CD14-positive monocyte (primary cell): ENCODE measurements at regions not wholly inside any gene's neighbourhood (a gene's known extent, or its start where the extent isn't known, plus 50 kb on each side); places are given as distances from the start of the nearest gene placed in this dataset.

Source experiments
- DNase-seq, 3 donors: peaks; one replicate each; pipeline ENCODE4 v3.0.0-alpha.2; 2011 to 2022
- H2AFZ ChIP-seq: 2 replicates; pipeline ENCODE4 v1.6.0; 2012; ENCODE audit warnings: mild to moderate bottlenecking, low read depth, low read length, inconsistent platforms; ENCODE audit not compliant: insufficient read depth, poor library complexity, severe bottlenecking
- H3K27ac ChIP-seq, 2 donors: 1 replicate in 1 of 2; 2 replicates in 1 of 2; pipeline ENCODE4 v1.5.1; 2012 to 2013; ENCODE audit warnings: low read length in 2 of 2, control low read depth in 1 of 2, inconsistent platforms in 1 of 2, low read depth in 1 of 2, mild to moderate bottlenecking in 1 of 2
- H3K27me3 ChIP-seq, 2 donors: one replicate each; pipeline versions ENCODE4 v1.6.0 to v1.6.1; 2011 to 2013; ENCODE audit warnings: low read length in 2 of 2; ENCODE audit not compliant: control insufficient read depth in 2 of 2, insufficient read depth in 2 of 2
- H3K36me3 ChIP-seq, 2 donors: replicated peaks in 1 of 2; 1 replicate in 1 of 2; 2 replicates in 1 of 2; pipeline versions ENCODE4 v1.5.1 to v1.6.1; 2012 to 2013; ENCODE audit warnings: low read length in 2 of 2, control low read depth in 1 of 2, inconsistent platforms in 1 of 2, mild to moderate bottlenecking in 1 of 2; ENCODE audit not compliant: insufficient read depth in 2 of 2, control insufficient read depth in 1 of 2
- H3K4me1 ChIP-seq, 2 donors: 1 replicate in 1 of 2; 2 replicates in 1 of 2; pipeline versions ENCODE4 v1.5.1 to v1.6.1; 2012 to 2013; ENCODE audit warnings: low read length in 2 of 2, control low read depth in 1 of 2, inconsistent platforms in 1 of 2, mild to moderate bottlenecking in 1 of 2, moderate library complexity in 1 of 2; ENCODE audit not compliant: insufficient read depth in 2 of 2, control insufficient read depth in 1 of 2
- H3K4me2 ChIP-seq: replicated peaks from 2 replicates; pipeline ENCODE3; 2012; ENCODE audit warnings: low read length, moderate library complexity, mild to moderate bottlenecking; ENCODE audit not compliant: poor library complexity, severe bottlenecking; ENCODE audit errors: extremely low read depth
- H3K4me3 ChIP-seq, 3 experiments: fragments of 200-600 bp in 1 of 3; sonication (generic) in 1 of 3; replicated peaks in 1 of 3; 1 replicate in 2 of 3; 2 replicates in 1 of 3; pipeline ENCODE4 v1.5.1; 2011 to 2013; ENCODE audit warnings: low read length in 3 of 3, mild to moderate bottlenecking in 3 of 3, control low read depth in 2 of 3, low read depth in 2 of 3, inconsistent platforms in 1 of 3, moderate library complexity in 1 of 3
- H3K79me2 ChIP-seq: 2 replicates; pipeline ENCODE4 v1.6.0; 2012; ENCODE audit warnings: mild to moderate bottlenecking, control low read depth, inconsistent platforms, low read length, moderate library complexity; ENCODE audit not compliant: insufficient read depth
- H3K9ac ChIP-seq: 2 replicates; pipeline ENCODE4 v1.6.0; 2017; ENCODE audit warnings: low read length, mild to moderate bottlenecking; ENCODE audit not compliant: insufficient read depth, poor library complexity, severe bottlenecking
- H3K9me3 ChIP-seq, 2 donors: replicated peaks in 1 of 2; 1 replicate in 1 of 2; 2 replicates in 1 of 2; pipeline versions ENCODE4 v1.5.1 to v1.6.1; 2012 to 2013; ENCODE audit warnings: low read length in 2 of 2, control low read depth in 1 of 2; ENCODE audit not compliant: control insufficient read depth in 1 of 2, insufficient read depth in 1 of 2
- H4K20me1 ChIP-seq: 2 replicates; pipeline ENCODE4 v1.6.0; 2012; ENCODE audit warnings: mild to moderate bottlenecking, low read length, control low read depth, moderate library complexity; ENCODE audit not compliant: insufficient read depth
- H3K27ac Mint-ChIP-seq, 7 donors: one replicate each; pipeline ENCODE4 v1.8.0; 2020; ENCODE audit warnings: mild to moderate bottlenecking in 7 of 7, mixed read lengths in 7 of 7, moderate library complexity in 6 of 7, inconsistent platforms in 2 of 7
- H3K27me3 Mint-ChIP-seq, 3 donors: one replicate each; pipeline ENCODE4 v1.8.0; 2021 to 2022; ENCODE audit warnings: low read depth in 3 of 3, mild to moderate bottlenecking in 3 of 3, mixed read lengths in 3 of 3, moderate library complexity in 3 of 3, inconsistent platforms in 1 of 3
- H3K36me3 Mint-ChIP-seq, 2 donors: one replicate each; pipeline ENCODE4 v1.8.0; 2020; ENCODE audit warnings: mixed read lengths in 2 of 2, inconsistent platforms in 1 of 2, mild to moderate bottlenecking in 1 of 2
- H3K4me1 Mint-ChIP-seq: one replicate; pipeline ENCODE4 v1.8.0; 2020; ENCODE audit warnings: mild to moderate bottlenecking, mixed read lengths
- H3K4me3 Mint-ChIP-seq, 2 donors: one replicate each; pipeline ENCODE4 v1.8.0; 2020; ENCODE audit warnings: mild to moderate bottlenecking in 2 of 2, mixed read lengths in 2 of 2, moderate library complexity in 1 of 2
- H3K9me3 Mint-ChIP-seq, 7 donors: one replicate each; pipeline ENCODE4 v1.8.0; 2020 to 2022; ENCODE audit warnings: mixed read lengths in 7 of 7, mild to moderate bottlenecking in 6 of 7, moderate library complexity in 6 of 7, inconsistent platforms in 2 of 7
- CTCF ChIP-seq: fragments of 200-600 bp; IDR thresholded peaks from one replicate; pipeline ENCODE4 v1.8.0; 2022; ENCODE audit warnings: antibody characterized with exemption, mild to moderate bottlenecking
- WGBS: methylation state at CpG from one replicate; pipeline ENCODE4 v1.1.5; 2013; ENCODE audit warnings: missing lambda C conversion rate; ENCODE audit not compliant: insufficient coverage; 5-methylcytosine and 5-hydroxymethylcytosine counted together
- intact Hi-C, 2 donors: fragments of 100-400 bp; cut with micrococcal nuclease; formaldehyde crosslinking; loops; one replicate each; pipeline versions ENCODE4 v1.15.0 to v1.15.1; 2023

DNA sequence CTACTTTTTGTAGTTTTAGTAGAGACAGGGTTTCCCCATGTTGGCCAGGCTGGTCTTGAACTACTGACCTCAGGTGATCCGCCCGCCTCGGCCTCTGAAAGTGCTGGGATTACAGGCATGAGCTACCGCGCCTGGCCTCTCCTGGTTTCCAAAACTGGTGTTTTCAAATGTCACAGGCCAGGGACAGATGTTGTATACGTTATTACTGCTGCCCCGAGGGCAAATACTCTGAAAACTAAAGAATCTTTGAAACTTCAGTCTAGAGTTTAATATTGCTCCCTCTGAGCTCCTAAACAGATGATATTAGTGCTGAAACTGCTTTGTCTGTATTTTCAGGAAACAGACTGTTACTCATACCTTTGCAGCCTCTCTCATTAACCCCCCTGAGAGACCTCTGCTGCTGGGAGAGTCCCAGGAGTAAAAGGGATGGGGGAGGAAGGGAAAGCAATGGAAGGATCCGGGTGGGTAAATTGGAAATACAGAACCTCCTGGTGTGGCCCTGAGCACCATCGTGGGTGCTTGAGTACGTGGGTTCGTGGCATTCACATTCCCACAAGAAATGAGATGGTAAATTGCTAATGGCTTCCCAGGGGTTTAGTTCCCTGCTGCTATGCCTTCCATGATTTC is 96.3 kb upstream of the IGF1R start:
- intact Hi-C loops: no loop called here
- H3K36me3 Mint-ChIP-seq: peaks cover 0 to 5% of the 10 kb centered on the region in 2 donors
- no peak for DNase-seq
- Histone ChIP-seq H3K4me1 (peaks cover 19 to 22% of the 10 kb centered on the region in 2 donors), H3K4me3 (no peak overlapping the region), H2AFZ (no peak overlapping the region), H3K79me2 (no peaks in the 10 kb centered on the region), H3K27ac (no peak overlapping the region), H3K4me2 (no peak overlapping the region), H4K20me1 (no peaks in the 10 kb centered on the region), H3K9ac (no peak overlapping the region), H3K27me3 (peaks cover 0 to 23% of the 10 kb centered on the region in 2 donors), H3K9me3 (no peaks in the 10 kb centered on the region), H3K36me3 (no peaks in the 10 kb centered on the region)
- H3K9me3 Mint-ChIP-seq: peaks cover 5 to 17% (median 10%) of the 10 kb centered on the region in 7 donors
- no peak for TF ChIP-seq CTCF
- H3K4me1 Mint-ChIP-seq: peaks cover 21% of the 10 kb centered on the region
- peaks cover 21 to 38% (median 27%) of the 10 kb centered on the region in 3 donors for H3K27me3 Mint-ChIP-seq
- 93% methylated on average over 8 of the region's 11 CpGs for WGBS
- H3K27ac Mint-ChIP-seq: no peak overlapping the region
- no peak overlapping the region for H3K4me3 Mint-ChIP-seq

DNA sequence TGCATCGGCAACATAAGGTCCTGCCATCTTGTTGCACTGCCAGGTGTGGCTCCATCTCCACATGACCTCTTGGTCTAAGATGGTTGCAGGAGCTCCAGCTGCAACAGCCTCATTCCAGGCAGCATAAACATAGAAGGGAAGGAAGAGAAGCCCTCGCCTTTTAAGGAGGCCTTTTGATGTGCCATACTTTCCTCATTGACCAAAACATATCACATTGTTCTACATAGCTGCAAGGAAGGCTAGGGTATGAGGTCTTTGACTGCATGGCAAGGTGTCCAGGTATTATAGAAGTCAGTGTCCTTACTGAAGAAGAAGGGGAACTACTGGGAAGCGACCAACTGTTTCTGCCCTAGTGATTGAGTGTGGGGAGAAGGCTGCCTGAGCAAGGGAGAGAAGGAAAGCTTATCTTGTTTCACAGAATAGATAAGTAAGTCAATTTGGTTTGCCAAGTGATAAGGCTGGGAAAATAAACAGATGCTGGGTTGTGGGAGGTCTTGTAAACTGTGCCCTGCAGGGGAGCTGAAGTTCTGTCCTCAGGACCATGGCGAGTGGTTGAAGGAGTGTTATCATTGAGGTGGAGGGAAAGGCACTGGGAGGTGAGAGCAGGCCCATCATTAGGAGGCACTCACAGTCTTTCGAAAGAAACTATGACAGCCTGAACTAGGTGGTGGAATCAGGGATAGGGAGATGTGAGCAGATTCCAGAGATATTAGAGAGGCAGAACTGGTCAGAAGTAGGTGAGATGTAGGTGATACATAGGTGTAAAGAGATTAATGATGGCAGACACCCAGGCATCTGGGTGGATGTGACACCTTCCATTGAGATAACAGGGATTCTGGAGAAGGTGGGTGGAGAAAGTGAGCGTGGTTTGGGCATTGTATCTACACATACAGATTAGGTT is 93.8 kb upstream of the IGF1R start:
- Mint-ChIP-seq H3K27me3 (peaks cover 2 to 13% (median 3%) of the 10 kb centered on the region in 3 donors), H3K27ac (no peak overlapping the region), H3K4me1 (no peaks in the 10 kb centered on the region), H3K4me3 (no peak overlapping the region), H3K9me3 (peaks cover 0 to 12% (median 7%) of the 10 kb centered on the region in 7 donors), H3K36me3 (no peaks in the 10 kb centered on the region)
- DNase-seq: no peak
- Histone ChIP-seq H3K9ac (no peak overlapping the region), H3K9me3 (no peaks in the 10 kb centered on the region), H3K27ac (no peak overlapping the region), H3K79me2 (no peaks in the 10 kb centered on the region), H3K36me3 (no peaks in the 10 kb centered on the region), H2AFZ (no peak overlapping the region), H3K27me3 (no peaks in the 10 kb centered on the region), H3K4me1 (no peaks in the 10 kb centered on the region), H3K4me2 (no peak overlapping the region), H3K4me3 (no peak overlapping the region), H4K20me1 (no peaks in the 10 kb centered on the region)
- no peak for TF ChIP-seq CTCF
- intact Hi-C loops: no loop called here
- 100% methylated on average over 3 of the region's 6 CpGs for WGBS
